CD8-positive, alpha-beta memory T cell (primary cell): ENCODE measurements at regions not wholly inside any gene's neighbourhood (a gene's known extent, or its start where the extent isn't known, plus 50 kb on each side); places are given as distances from the start of the nearest gene placed in this dataset.
A peak's percentile ranks its signal among the peaks of the same experiment; 100 is the strongest.

ENCODE experiments used
- CTCF ChIA-PET: fragments of 350-600 bp; sonication (Branson Sonifier 250); formaldehyde crosslinking; loops from one replicate; lab custom pipeline; 2021; ENCODE audit warnings: antibody characterized with exemption; lab: Charles Lee
- POLR2A ChIA-PET: fragments of 350-600 bp; sonication (Branson Sonifier 250); formaldehyde crosslinking; loops from one replicate; lab custom pipeline; 2021; ENCODE audit warnings: antibody characterized with exemption; lab: Charles Lee
- DNase-seq, 5 donors: peaks; one replicate each; pipeline versions ENCODE4 v3.0.0 to v3.0.0-alpha.2; 2020 to 2022; ENCODE audit warnings: mixed read lengths in 1 of 5
- H3K27ac ChIP-seq: one replicate; pipeline ENCODE4 v1.7.0; 2013; ENCODE audit warnings: low read depth, mild to moderate bottlenecking, low read length, moderate library complexity
- H3K27me3 ChIP-seq: 2 replicates; pipeline ENCODE4 v1.7.0; 2013; ENCODE audit warnings: low read length, mild to moderate bottlenecking; ENCODE audit not compliant: insufficient read depth, poor library complexity, severe bottlenecking
- H3K36me3 ChIP-seq: 2 replicates; pipeline ENCODE4 v1.7.0; 2013; ENCODE audit warnings: mild to moderate bottlenecking, low read length, moderate library complexity; ENCODE audit not compliant: insufficient read depth
- H3K4me1 ChIP-seq: 2 replicates; pipeline ENCODE4 v1.7.0; 2013; ENCODE audit warnings: mild to moderate bottlenecking, low read length, moderate library complexity; ENCODE audit not compliant: insufficient read depth
- H3K4me3 ChIP-seq: 2 replicates; pipeline ENCODE4 v1.7.0; 2013; ENCODE audit warnings: mild to moderate bottlenecking, low read length
- H3K9me3 ChIP-seq: 2 replicates; pipeline ENCODE4 v1.7.0; 2013; ENCODE audit warnings: mild to moderate bottlenecking, low read length
- H3K27ac Mint-ChIP-seq, 8 donors: one replicate each; pipeline ENCODE4 v1.8.0; 2020 to 2021; ENCODE audit warnings: mixed read lengths in 8 of 8, mild to moderate bottlenecking in 6 of 8, inconsistent platforms in 3 of 8, moderate library complexity in 3 of 8
- H3K27me3 Mint-ChIP-seq, 2 donors: one replicate each; pipeline ENCODE4 v1.8.0; 2020 to 2021; ENCODE audit warnings: mixed read lengths in 2 of 2, mild to moderate bottlenecking in 1 of 2, moderate library complexity in 1 of 2
- H3K36me3 Mint-ChIP-seq, 3 donors: one replicate each; pipeline ENCODE4 v1.8.0; 2020 to 2021; ENCODE audit warnings: mixed read lengths in 3 of 3, inconsistent platforms in 1 of 3, mild to moderate bottlenecking in 1 of 3
- H3K4me1 Mint-ChIP-seq, 3 donors: one replicate each; pipeline ENCODE4 v1.8.0; 2020 to 2021; ENCODE audit warnings: mixed read lengths in 3 of 3, inconsistent platforms in 1 of 3, mild to moderate bottlenecking in 1 of 3
- H3K4me3 Mint-ChIP-seq, 7 donors: one replicate each; pipeline ENCODE4 v1.8.0; 2020 to 2021; ENCODE audit warnings: mixed read lengths in 7 of 7, mild to moderate bottlenecking in 6 of 7, moderate library complexity in 4 of 7, inconsistent platforms in 2 of 7
- H3K9me3 Mint-ChIP-seq, 5 donors: one replicate each; pipeline ENCODE4 v1.8.0; 2020 to 2022; ENCODE audit warnings: mixed read lengths in 5 of 5, mild to moderate bottlenecking in 3 of 5, moderate library complexity in 2 of 5, inconsistent platforms in 1 of 5

DNA sequence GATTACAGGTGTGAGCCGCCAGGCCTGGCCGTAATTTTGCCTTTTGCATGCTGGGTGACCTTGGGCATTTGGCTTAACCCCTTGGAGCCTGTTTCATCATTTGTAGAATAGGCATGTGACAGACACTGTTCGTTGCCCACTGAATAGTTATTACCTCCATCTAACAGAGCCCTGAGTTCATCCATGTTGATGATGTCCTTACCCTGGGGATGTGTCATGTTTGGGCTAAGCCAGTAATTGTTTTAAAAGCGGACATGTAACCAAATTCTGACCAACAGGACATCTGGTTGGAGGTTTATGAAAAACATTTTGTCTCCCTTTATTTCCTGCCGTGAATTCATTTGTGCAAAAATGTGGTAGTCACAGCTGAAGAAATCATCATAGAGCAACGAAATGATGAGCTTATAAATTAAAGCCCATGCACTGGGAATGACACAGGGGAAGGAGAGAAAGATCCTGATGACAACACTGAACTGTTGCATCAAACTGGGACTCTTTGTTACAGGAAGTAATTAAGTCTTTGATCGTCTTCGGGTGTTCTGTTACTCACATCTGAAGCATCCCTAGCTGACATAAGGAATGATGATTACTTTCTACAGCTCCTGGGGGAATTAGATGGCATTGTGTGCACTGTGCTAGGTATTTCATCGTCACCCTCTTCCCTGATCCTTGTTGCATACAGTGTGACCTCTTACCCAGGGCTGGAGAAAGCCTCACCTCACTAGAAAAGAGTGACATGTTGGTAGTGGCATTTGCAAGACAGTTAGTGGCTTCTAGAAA, 117.8 kb downstream of the FGF18 start:
- H3K9me3 Mint-ChIP-seq = no peaks in the 10 kb centered on the region
- ChIA-PET POLR2A (no interaction called here), CTCF (no interaction called here)
- H3K27me3 Mint-ChIP-seq = peaks cover 19 to 55% of the 10 kb centered on the region in 2 donors
- Histone ChIP-seq H3K27me3 (no peaks in the 10 kb centered on the region), H3K9me3 (no peaks in the 10 kb centered on the region), H3K27ac (no peak overlapping the region), H3K36me3 (no peaks in the 10 kb centered on the region), H3K4me1 (no peaks in the 10 kb centered on the region), H3K4me3 (no peak overlapping the region)
- H3K4me3 Mint-ChIP-seq = no peak overlapping the region
- no peak overlapping the region for H3K27ac Mint-ChIP-seq
- DNase-seq = no peak
- H3K36me3 Mint-ChIP-seq = peaks cover 0 to 3% (median 0%) of the 10 kb centered on the region in 3 donors
- H3K4me1 Mint-ChIP-seq = no peaks in the 10 kb centered on the region

DNA sequence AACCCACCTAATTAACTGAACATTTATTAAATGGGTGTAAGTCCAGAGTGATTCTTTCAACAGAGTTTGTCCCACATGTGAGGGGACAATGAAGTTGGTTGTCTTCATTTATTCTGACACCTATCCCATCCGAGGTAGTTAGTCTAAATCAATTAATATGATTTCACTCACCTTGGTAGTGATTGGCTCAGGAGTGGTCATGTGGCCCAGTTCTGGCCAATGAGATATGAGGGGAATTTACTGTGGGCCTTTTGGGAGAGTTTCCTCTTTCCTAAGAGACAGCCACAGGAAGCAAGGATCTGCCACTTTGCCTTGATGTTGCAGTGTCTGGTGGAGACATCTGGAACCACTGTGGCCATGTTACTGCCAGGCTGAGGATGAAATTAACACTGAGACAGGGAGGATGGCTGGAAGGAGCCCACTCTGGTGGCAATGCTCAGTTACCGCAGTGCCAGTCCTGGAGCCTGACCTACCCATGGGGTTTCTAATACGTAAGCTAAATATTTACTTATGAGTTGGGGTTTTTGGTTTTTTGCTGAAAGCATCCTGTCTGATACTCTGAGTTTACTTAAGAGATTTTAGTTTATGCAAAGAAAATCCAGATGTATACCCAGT, 118.6 kb downstream of the FGF18 start:
- ChIA-PET CTCF (no interaction called here), POLR2A (no interaction called here)
- Mint-ChIP-seq H3K9me3 (no peaks in the 10 kb centered on the region), H3K4me3 (no peak overlapping the region), H3K4me1 (no peaks in the 10 kb centered on the region), H3K36me3 (peaks cover 0 to 3% (median 0%) of the 10 kb centered on the region in 3 donors), H3K27ac (no peak overlapping the region), H3K27me3 (peaks cover 21 to 57% of the 10 kb centered on the region in 2 donors)
- no peaks in the 10 kb centered on the region for H3K4me1 ChIP-seq
- no peaks in the 10 kb centered on the region for H3K36me3 ChIP-seq
- DNase-seq = no peak
- no peak overlapping the region for H3K4me3 ChIP-seq
- no peaks in the 10 kb centered on the region for H3K9me3 ChIP-seq
- no peaks in the 10 kb centered on the region for H3K27me3 ChIP-seq
- H3K27ac ChIP-seq = no peak overlapping the region

DNA sequence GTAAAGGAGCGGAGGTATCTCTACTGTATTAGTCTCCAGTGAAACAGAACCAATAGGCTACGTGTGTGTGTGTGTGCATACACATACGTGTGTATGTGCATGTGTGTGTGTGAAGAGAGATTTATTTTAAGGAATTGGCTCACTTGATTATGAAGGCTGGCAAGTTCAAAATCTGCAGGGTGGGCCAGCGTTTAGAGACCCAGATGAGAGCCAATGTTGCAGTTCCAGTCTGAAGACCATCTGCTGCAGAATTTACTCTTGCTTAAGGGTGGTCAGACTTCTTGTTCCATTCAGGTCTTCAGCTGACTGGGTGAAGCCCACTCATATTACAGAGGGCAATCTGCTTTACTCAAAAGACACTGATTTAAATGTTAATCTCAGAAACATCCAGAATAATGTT, 119.2 kb downstream of the FGF18 start:
- CTCF ChIA-PET = no interaction called here
- POLR2A ChIA-PET = no interaction called here
- H3K4me3 Mint-ChIP-seq = no peak overlapping the region
- Histone ChIP-seq H3K9me3 (no peaks in the 10 kb centered on the region), H3K27me3 (no peaks in the 10 kb centered on the region), H3K4me1 (no peaks in the 10 kb centered on the region), H3K4me3 (no peak overlapping the region), H3K27ac (no peak overlapping the region), H3K36me3 (no peaks in the 10 kb centered on the region)
- H3K27ac Mint-ChIP-seq = no peak overlapping the region
- H3K27me3 Mint-ChIP-seq = peaks cover 21 to 53% of the 10 kb centered on the region in 2 donors
- DNase-seq = no peak
- no peaks in the 10 kb centered on the region for H3K4me1 Mint-ChIP-seq
- H3K36me3 Mint-ChIP-seq = peaks cover 0 to 3% (median 0%) of the 10 kb centered on the region in 3 donors
- no peaks in the 10 kb centered on the region for H3K9me3 Mint-ChIP-seq

DNA sequence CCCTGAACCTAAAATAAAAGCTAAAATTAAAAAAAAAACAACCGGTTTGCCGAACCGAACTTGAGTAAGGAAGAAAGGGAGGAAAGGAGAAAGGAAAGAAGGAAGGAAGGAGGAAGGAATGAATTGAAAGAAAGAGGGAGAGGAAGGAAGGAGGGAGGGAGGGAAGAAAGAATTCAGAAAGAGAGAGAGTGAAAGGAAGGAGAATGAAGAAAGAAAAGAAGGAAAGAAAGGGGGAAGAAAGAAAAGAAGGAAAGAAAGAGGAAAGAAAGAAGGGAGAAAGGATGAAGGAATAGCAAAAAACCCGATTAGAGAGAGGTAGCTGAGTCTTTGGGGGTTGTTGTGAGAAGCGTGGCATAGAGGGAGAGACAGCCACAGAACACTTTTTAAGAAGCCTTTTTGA, 121.4 kb downstream of the FGF18 start:
- Mint-ChIP-seq H3K27ac (peak overlapping the region in 1 of 8 donors; percentile 29), H3K36me3 (peaks cover 0 to 2% (median 0%) of the 10 kb centered on the region in 3 donors), H3K27me3 (peaks cover 11 to 44% of the 10 kb centered on the region in 2 donors), H3K9me3 (no peaks in the 10 kb centered on the region), H3K4me1 (no peaks in the 10 kb centered on the region), H3K4me3 (no peak overlapping the region)
- Histone ChIP-seq H3K27me3 (no peaks in the 10 kb centered on the region), H3K27ac (no peak overlapping the region), H3K4me1 (no peaks in the 10 kb centered on the region), H3K4me3 (no peak overlapping the region), H3K36me3 (no peaks in the 10 kb centered on the region), H3K9me3 (no peaks in the 10 kb centered on the region)
- DNase-seq = no peak
- CTCF ChIA-PET = no interaction called here
- POLR2A ChIA-PET = no interaction called here

DNA sequence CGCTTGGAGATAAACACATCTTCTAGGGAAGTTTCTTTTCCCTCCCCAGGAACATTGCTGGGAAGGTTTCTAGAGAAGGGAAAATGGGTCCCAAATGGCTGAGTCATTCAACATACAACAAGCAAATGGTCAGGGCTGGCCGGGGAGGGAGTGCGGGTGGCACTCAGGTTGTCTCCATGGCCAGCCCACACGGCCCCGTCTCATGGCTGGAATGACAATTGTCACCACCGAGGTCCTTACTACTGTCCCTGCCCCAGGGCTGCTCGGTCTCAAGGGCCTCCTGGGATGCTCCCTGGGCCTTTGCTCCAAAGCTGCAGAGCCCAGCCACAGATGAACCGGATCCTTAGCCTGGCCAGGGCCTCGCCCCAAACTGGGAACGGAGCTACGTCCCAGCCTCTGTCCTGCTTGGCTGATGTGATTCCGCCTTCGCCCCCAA, 121.9 kb downstream of the FGF18 start:
- ChIA-PET CTCF (no interaction called here), POLR2A (no interaction called here)
- no peak overlapping the region for H3K4me3 Mint-ChIP-seq

DNA sequence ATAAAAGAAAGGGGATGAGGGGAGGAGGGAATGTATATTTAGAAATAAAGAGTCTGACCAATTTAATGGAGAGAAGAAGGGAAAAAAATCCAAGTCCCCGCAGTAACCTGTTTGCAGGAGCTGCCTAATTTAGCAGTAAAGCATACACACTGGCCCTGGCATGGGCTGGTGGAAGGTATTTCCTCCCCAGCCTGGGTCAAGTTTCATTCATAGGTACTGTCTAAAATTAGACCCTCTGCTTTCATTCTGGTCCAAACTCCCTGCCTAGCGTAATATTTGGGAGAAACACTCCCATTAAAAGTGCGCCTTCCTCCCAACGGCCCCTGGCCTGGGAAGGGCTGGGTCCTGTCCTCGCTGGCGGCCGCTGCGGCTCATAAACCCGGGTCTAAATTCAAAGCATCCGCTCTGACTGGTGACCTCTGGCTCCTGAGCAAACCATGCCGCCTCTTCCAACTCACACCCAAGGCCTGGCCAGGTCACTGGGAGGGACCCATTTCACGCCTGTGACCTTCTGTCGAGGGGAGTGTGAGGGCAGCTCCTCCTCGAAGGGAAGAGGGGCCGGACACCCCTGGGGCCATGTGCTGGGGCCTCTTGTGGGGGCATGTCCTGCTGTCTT, 123.2 kb downstream of the FGF18 start:
- DNase-seq = no peak
- peaks cover 0 to 2% (median 0%) of the 10 kb centered on the region in 3 donors for H3K36me3 Mint-ChIP-seq
- peaks cover 12 to 33% of the 10 kb centered on the region in 2 donors for H3K27me3 Mint-ChIP-seq
- ChIA-PET CTCF (no interaction called here), POLR2A (no interaction called here)
- H3K9me3 Mint-ChIP-seq = peaks cover 0 to 2% (median 0%) of the 10 kb centered on the region in 5 donors
- no peak overlapping the region for H3K4me3 ChIP-seq
- no peak overlapping the region for H3K4me3 Mint-ChIP-seq
- H3K27ac ChIP-seq = no peak overlapping the region
- no peaks in the 10 kb centered on the region for H3K4me1 Mint-ChIP-seq
- H3K27me3 ChIP-seq = no peaks in the 10 kb centered on the region
- no peaks in the 10 kb centered on the region for H3K4me1 ChIP-seq
- no peaks in the 10 kb centered on the region for H3K36me3 ChIP-seq
- H3K27ac Mint-ChIP-seq = no peak overlapping the region
- H3K9me3 ChIP-seq = no peaks in the 10 kb centered on the region

More for the DNA sequence above, 121.9 kb downstream of the FGF18 start:
- H3K27ac Mint-ChIP-seq = no peak overlapping the region
- H3K4me1 Mint-ChIP-seq = no peaks in the 10 kb centered on the region
- Histone ChIP-seq H3K4me1 (no peaks in the 10 kb centered on the region), H3K4me3 (no peak overlapping the region), H3K27me3 (no peaks in the 10 kb centered on the region), H3K9me3 (no peaks in the 10 kb centered on the region), H3K27ac (no peak overlapping the region), H3K36me3 (no peaks in the 10 kb centered on the region)
- peaks cover 12 to 40% of the 10 kb centered on the region in 2 donors for H3K27me3 Mint-ChIP-seq
- H3K36me3 Mint-ChIP-seq = peaks cover 0 to 2% (median 0%) of the 10 kb centered on the region in 3 donors
- DNase-seq = no peak
- H3K9me3 Mint-ChIP-seq = no peaks in the 10 kb centered on the region

DNA sequence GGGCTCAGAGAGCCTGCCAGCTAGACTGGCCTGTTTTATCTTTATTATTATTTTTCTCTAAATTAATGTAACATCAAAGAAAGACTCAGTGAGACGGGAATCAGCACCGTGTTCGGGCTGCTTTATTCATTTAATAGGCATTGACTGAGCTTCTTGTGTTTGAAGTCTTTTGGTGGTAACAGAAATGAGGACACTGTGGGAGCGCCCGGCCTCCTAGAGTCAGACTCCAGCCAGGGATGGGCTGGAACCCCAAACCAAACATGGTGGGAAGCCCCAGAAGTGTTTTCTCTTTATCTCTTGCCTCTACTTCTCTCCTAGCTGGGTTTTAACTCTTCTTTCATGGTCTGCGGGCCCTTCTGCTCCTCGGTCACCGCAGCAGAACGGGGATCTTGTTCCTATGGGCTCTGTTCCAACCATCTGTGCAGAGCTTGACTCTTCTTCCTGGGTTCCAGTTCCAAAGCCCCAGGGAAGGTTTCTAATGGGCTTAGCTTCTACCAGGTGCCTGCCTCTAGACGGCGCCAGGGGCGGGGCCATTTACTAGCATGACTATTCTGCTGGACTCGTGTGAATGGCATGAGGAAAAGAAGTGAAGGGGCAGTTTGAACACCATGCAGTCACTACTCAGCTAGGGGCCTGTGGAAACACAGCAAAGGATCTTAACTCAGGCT, 123.8 kb downstream of the FGF18 start:
- no peak for DNase-seq
- no peaks in the 10 kb centered on the region for H3K36me3 ChIP-seq
- ChIA-PET POLR2A (no interaction called here), CTCF (no interaction called here)
- no peak overlapping the region for H3K27ac Mint-ChIP-seq
- H3K9me3 Mint-ChIP-seq = peaks cover 0 to 2% (median 0%) of the 10 kb centered on the region in 5 donors
- H3K9me3 ChIP-seq = no peaks in the 10 kb centered on the region
- peaks cover 12 to 29% of the 10 kb centered on the region in 2 donors for H3K27me3 Mint-ChIP-seq
- H3K27me3 ChIP-seq = no peaks in the 10 kb centered on the region
- H3K4me1 ChIP-seq = no peaks in the 10 kb centered on the region
- H3K4me3 ChIP-seq = no peak overlapping the region
- peaks cover 0 to 2% (median 0%) of the 10 kb centered on the region in 3 donors for H3K36me3 Mint-ChIP-seq
- no peak overlapping the region for H3K4me3 Mint-ChIP-seq
- no peaks in the 10 kb centered on the region for H3K4me1 Mint-ChIP-seq
- no peak overlapping the region for H3K27ac ChIP-seq
